ENCODE measurements at regions not wholly inside any gene's neighbourhood (a gene's known extent, or its start where the extent isn't known, plus 50 kb on each side); places are given as distances from the start of the nearest gene placed in this dataset.

DNA sequence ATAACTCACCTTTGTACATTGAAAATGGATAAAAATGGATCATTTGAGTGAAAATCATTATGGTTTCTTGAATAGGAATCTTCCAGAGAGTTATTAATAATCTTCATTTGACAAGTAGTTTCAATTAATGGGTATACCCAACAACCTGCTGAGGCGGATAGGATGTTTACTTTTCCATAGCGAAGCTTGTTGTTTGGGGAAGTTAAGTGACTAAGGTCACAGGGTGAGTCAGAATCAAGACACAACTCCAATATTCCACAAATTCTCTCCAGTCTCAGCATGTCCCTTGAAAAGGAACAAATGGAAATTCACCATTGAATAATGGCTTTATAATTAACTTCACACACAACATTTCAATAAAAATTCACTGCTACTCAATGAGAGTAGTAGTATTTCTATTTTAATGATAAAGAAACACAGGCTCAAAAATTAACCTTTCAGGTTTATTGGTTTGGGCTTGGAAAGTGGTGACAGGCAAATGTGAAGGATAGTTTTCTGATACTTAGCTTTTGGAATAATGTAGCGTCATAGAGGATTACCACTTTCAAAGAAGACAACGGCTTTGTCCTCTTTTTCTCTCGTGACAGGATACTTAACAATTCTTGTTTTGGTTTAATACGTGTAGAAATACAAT is 211.3 kb downstream of the GPD2 start:
- in situ Hi-C loops (cut with HindIII; ENCODE audit: low pct_unique_long_range_greater_than_20kb, low sequenced_read_pairs) = no loop called here
- DNase-seq (ENCODE audit: low read depth, low spot score) = no peak

DNA sequence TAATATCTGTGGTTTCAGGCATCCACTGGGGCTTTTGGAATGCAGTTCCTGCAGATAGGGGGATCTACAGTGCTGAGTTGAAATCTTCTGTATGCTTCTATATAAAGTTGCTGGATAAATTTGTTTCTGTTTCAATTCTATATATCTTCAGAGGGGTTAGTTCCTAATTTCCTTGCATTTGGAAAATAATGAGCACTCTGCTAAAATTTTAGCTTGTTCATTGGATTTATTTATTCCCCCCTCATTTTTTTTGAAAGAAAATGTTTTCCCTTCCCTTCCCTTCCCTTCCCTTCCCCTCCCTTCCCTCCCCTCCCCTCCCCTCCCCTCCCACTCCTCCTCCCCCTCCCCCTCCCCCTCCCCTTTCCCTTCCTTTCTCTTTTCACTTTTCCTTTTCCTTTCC is 212.3 kb downstream of the GPD2 start:
- in situ Hi-C loops (cut with HindIII; ENCODE audit: low pct_unique_long_range_greater_than_20kb, low sequenced_read_pairs) = no loop called here
- no peak for DNase-seq (ENCODE audit: low read depth, low spot score)

DNA sequence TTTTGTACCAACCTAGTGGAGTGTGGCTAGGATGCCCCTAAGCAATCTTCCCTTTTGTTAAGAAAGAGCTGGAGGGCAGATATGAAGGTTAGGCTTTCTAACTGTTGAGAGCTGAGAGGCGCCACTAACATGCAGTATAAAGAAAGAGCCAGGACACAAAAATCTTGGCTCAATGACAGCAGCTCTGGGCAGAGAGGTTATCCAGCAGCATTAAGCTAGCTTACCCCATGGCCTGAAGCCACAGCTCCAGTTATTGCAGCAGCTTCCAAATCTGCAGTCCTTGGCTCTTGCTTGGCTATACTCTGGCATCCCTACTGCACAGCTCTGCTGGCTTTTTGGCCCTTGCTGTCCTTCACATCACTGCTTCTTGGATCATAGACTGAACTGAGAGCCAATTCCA is 213.4 kb downstream of the GPD2 start:
- DNase-seq (ENCODE audit: low read depth, low spot score) = no peak
- in situ Hi-C loops (cut with HindIII; ENCODE audit: low pct_unique_long_range_greater_than_20kb, low sequenced_read_pairs) = no loop called here

DNA sequence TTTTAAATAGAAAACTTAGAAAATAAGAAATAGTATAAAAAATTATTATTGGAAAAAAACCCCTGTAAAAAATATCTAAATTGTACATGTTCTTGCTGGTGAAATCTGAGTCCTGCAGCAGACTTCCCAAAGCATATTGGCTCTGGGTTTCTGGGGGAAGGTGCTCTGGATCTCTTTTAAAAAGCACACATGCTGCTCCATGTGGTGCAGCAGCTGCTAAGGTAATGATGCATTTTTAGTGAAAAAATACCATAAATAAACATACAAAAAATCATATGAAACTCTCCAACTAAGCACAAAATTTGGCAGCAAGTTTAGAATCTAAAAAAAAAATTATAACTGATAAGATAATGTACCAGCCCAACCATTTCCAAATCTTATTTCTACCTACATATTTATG is 216.5 kb downstream of the GPD2 start:
- DNase-seq (ENCODE audit: low read depth, low spot score) = no peak
- in situ Hi-C loops (cut with HindIII; ENCODE audit: low pct_unique_long_range_greater_than_20kb, low sequenced_read_pairs) = no loop called here

DNA sequence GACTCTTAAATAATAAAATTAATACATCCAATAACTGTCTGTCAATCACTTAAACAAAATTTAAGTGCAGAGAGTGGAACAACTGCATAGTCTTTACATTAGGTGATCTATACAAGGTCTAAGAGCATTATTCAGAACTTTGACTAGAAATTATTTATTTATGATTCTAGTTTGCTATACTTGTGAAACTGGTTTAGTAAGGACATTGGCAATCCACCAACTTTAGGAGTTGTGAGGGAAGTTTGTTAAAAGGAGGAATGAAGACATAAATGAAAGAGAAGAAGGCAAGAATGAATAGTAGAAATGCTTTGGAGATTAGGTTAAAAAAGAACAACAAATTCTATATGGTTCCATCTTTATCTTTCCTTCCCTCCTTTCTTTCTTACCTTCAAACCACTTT is 217.5 kb downstream of the GPD2 start:
- no peak for DNase-seq (ENCODE audit: low read depth, low spot score)
- in situ Hi-C loops (cut with HindIII; ENCODE audit: low pct_unique_long_range_greater_than_20kb, low sequenced_read_pairs) = no loop called here

DNA sequence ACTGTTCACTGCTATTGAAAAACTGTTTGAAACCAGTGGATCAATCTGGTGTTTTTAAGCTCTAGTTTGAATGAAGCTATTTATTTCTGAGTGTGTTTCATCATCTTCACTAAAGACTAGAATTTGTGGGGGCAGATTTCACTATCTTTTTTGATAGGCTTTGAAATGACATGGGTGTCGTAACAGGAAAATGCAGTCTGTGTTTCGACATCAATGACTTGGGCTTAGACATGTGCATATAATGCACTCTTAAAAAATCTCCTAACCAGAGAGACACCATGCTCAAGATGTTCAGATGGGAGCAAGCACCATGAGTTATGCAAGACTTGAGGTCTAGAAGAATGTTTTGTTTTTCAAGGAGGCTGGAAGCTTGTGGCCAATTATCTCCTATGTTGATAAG is 221.6 kb downstream of the GPD2 start:
- in situ Hi-C loops (cut with HindIII; ENCODE audit: low pct_unique_long_range_greater_than_20kb, low sequenced_read_pairs) = no loop called here
- DNase-seq (ENCODE audit: low read depth, low spot score) = peak; percentile 4

DNA sequence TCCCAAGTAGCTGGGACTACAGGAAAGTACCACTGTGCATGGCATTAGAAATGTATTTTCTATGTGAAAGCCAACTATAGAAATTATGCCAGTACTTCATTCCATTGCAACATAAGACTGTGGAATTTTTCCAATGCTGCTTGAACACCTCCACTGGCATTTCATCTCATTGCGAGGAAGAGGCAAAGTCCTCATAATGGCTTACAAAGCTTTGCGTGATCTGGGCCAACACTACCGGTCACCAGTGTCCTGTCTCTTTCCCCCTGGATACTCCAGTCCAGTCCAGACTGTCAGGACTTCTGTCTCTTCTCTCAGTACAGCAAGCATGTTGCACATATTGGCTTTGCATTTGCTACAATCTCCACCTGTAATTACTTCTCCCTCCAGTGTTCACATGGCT is 223.5 kb downstream of the GPD2 start:
- no peak for DNase-seq (ENCODE audit: low read depth, low spot score)

DNA sequence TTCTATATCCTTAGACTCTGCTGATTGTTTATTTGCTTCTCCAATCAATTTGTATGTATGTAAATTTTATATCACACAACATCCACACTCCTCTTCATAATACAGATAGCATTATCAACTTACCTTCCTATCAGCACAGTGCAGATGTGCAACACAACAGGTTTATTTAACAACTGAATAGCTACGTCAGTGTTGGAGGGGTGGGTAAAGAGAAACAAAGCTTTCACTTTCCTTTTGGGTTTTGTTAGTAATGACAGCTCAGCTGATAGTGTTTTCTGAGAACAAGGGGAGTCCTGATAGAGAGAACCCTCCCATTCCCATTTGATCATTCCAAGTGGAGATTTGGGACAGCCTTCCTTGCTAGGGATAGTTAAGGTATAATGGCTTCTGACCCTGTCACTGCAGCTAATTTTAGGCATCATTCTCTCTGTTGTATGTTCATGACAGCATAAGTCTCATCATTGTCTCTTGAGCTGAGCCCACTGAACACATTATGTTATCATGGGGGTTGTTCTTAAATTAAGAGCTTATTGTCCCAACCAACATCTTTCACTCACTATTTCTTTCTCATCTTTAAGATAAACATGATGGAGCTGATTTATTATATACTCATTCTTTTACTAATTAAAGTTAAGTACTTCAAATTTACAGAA is 227.7 kb downstream of the GPD2 start:
- peak; percentile 3 for DNase-seq (ENCODE audit: low read depth, low spot score)
- in situ Hi-C loops (cut with HindIII; ENCODE audit: low pct_unique_long_range_greater_than_20kb, low sequenced_read_pairs) = no loop called here

More for the DNA sequence above, 223.5 kb downstream of the GPD2 start:
- in situ Hi-C loops (cut with HindIII; ENCODE audit: low pct_unique_long_range_greater_than_20kb, low sequenced_read_pairs) = no loop called here

DNA sequence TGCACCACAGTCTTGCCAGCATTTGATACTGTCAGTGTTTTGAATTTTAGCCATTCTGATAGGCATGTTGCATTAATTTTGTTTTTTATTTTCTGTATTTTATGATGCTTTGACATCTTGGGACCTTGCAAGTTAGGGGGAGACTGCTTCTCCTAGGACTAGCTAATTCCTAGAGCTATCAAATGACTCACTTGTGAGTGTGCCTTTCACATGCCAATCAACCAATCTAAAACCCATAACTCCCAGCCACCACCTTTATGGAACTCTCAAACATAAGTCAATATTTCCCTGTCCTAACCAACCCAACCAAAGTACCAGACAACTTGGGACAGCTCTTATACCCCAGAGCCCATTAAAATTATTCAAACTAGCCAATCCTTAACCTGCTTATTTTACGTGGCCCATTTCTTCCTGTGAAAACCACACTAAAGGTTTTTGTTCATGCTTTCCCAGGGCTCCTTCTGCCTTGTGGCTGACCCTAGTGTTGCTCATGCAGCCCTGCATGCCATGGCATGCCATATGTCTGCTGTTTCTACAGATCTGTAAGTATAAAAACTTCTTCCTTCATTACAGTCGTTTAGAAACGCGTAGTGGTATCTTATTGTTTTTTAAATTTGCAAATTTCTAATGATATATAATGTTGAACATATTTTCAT is 230.1 kb downstream of the GPD2 start:
- DNase-seq (ENCODE audit: low read depth, low spot score) = no peak
- in situ Hi-C loops (cut with HindIII; ENCODE audit: low pct_unique_long_range_greater_than_20kb, low sequenced_read_pairs) = no loop called here

DNA sequence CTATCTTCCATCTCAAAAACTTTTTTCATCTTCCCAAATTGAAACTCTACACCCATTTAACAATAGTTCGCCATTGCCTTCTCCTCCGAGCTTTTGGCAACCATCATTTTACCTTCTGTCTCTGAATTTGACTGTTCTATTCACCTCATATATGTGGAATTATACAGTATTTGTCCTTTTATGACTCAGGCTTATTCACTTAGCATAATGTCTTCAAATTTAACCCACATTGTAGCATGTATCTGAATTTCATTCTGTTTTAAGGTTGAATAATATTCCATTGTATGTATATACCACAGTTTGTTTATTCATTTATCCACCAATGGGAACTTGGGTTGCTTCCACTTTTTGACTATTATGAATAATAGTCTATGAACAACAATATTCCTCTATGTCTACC is 233.9 kb downstream of the GPD2 start:
- in situ Hi-C loops (cut with HindIII; ENCODE audit: low pct_unique_long_range_greater_than_20kb, low sequenced_read_pairs) = no loop called here
- no peak for DNase-seq (ENCODE audit: low read depth, low spot score)

DNA sequence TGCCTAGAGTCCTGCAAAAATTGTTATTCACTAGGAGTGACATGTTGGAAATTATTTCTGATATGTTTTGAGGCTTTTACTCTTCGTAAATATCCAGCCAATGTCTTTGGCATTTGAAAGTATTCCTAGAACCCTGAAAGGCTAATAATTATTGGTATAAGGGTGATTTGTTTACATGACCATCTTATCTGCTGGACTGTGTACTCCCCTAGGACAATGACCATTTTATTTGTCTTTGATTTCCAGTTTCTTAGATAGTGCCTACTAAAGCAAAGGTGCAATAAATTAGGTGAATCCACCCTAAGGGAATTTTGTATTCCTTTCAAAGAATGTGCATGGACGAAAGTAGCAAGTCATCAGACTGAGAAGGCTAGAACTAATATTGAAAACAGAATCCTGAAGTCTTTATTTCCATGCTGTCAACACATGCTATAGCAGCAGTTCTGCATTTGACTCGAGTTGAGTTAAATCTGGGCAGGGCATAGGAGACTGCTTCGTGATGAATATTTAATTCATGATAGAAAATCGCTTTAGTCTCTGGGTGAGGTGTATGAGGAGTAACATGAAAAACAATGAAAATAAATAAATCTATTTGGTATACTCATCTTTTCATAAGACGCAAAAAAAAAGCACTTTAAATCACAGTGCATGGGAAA is 235.7 kb downstream of the GPD2 start:
- no peak for DNase-seq (ENCODE audit: low read depth, low spot score)
- in situ Hi-C loops (cut with HindIII; ENCODE audit: low pct_unique_long_range_greater_than_20kb, low sequenced_read_pairs) = no loop called here

DNA sequence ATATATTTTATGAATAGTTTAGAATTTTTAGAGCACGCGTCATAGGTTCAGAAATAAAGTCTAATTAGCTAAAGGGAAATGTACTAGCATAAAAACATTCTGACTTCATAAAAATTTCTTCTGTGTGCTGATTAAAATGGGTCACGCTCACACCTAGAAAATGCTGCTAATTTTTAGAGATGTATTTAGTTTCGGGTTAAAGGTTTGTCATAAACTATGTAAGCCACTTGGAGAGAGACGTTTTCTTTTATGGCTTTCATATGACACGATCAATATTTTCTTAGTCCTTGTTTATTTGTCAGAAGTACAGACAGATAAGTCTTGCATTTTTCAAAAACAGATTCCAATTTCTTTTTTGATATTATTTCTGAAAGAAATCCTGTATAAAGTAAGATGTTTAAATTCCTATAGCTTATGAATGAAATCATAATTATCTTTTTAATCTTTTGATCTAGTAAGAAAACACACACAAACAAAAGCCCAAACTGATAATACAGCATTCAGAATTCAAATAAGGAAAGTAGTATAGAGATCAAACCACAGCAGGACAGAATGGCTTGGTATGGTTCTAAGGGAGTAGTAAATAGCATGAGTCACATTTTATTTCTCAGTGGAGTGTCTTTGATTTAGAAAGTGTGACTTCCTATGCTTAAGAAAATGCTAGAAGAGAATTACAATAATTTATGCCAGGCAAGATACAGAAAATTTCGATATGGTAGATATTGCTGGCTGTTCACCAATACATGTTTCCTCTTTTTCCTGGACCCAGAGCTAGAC is 236.6 kb downstream of the GPD2 start:
- in situ Hi-C loops (cut with HindIII; ENCODE audit: low pct_unique_long_range_greater_than_20kb, low sequenced_read_pairs) = no loop called here
- DNase-seq (ENCODE audit: low read depth, low spot score) = no peak

DNA sequence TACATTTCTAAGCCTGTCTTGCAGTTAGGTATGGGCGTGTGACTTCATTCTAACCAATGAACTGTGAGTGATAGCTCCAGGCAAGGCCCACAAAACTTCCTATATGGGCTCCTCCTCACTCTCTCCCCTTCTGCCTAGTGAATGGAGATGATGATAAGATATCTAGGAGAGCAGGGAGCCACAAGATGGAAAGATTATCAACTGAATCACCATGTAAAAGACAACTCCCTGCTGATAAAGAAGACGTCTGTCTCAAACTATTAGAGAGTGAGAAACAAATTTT is 237.1 kb downstream of the GPD2 start:
- DNase-seq (ENCODE audit: low read depth, low spot score) = peak; percentile 5
- in situ Hi-C loops (cut with HindIII; ENCODE audit: low pct_unique_long_range_greater_than_20kb, low sequenced_read_pairs) = no loop called here

DNA sequence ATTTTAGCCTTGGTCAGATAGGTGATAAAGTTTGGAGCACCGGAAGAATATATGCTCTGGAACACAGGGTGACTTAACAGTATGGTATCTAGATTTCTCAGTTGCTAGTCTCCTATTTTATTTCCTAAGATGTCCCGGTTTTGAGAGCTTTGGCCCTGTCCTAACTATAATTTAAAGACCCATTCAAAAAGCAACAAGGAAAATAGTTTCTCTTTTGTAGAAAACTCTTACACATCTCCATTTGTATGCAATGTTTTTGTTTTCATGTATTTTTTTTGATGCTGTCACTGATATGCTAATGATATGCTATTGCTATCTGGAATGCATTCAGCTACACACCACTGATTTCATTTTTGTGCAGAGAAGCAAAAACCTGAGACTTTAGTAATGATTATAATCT is 237.8 kb downstream of the GPD2 start:
- in situ Hi-C loops (cut with HindIII; ENCODE audit: low pct_unique_long_range_greater_than_20kb, low sequenced_read_pairs) = no loop called here
- no peak for DNase-seq (ENCODE audit: low read depth, low spot score)

DNA sequence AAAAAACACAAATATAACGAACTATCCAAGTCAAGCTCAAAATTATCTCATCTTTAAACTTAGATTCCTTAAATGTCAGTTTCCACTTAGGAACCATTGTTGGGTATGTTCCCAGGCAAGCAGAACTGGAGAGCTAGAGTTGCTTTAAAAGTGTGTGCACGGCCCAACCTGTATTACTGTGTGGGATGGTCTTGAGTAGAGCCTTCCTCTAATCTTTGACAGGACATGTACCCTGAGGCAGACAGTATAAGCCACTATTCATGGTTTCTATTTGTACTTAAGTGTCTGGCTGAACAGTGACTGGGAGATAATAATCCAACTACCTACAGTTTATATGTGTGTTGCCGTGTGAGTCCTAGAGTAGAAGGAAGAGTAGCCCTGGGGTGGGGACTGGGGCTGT is 239.7 kb downstream of the GPD2 start:
- DNase-seq (ENCODE audit: low read depth, low spot score) = no peak
- in situ Hi-C loops (cut with HindIII; ENCODE audit: low pct_unique_long_range_greater_than_20kb, low sequenced_read_pairs) = no loop called here

DNA sequence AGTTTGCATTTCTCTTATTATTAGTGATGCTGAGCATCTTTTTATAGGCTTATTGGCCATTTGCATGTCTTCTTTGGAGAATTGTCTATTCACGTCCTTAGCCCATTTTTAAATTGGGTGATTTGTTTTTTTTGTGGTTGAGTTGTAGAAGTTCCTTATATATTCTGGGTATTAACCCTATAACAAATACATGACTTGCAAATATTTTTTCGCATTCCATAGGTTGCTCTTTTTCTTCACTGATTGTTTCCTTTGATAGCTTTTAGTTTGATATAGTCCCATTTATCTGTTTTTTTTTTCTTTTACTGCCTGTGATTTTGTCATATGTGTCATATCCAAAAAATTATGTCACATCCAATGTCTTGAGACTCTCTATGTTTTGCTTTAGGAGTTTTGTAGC is 243.6 kb downstream of the GPD2 start:
- DNase-seq (ENCODE audit: low read depth, low spot score) = no peak
- in situ Hi-C loops (cut with HindIII; ENCODE audit: low pct_unique_long_range_greater_than_20kb, low sequenced_read_pairs) = no loop called here

DNA sequence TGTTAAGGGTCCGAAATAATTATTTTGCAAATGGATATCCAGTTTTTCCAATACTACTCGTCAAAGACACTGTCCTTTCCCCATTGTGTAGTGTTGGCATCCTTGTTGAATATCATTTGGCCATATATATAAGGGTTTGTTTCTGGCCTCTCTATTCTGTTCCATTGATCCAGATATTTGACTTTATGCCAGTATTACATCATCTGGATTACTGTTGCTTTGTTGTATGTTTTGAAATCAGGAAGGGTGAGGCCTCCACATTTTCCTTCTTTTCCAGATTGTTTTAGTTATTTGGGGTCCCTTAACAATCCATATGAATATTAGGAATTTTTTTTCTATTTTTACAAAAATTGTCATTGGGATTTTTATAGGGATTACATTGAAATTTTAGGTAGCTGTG is 244.1 kb downstream of the GPD2 start:
- in situ Hi-C loops (cut with HindIII; ENCODE audit: low pct_unique_long_range_greater_than_20kb, low sequenced_read_pairs) = no loop called here
- no peak for DNase-seq (ENCODE audit: low read depth, low spot score)

DNA sequence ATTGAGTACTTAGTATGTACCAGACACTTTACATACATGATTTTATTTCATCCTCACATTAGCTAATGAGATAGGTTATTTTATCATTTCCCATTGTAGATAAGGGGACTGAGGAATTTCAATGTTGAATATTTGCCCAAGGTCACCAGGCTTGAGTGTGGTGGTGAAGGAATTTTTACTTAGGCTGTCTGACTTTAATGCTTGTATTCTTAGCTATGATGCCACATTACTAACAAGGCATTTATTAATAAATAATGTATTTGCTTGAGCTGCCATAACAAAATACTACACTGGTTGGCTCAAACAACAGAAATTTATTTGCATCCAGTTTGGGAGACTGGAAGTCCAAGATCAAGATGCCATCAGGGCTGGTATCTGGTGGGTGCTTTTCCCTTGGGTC is 250.9 kb downstream of the GPD2 start:
- no peak for DNase-seq (ENCODE audit: low read depth, low spot score)
- in situ Hi-C loops (cut with HindIII; ENCODE audit: low pct_unique_long_range_greater_than_20kb, low sequenced_read_pairs) = no loop called here

Measured in SK-MEL-5 (cell line).